ENCODE measurements at regions not wholly inside any gene's neighbourhood (a gene's known extent, or its start where the extent isn't known, plus 50 kb on each side); places are given as distances from the start of the nearest gene placed in this dataset.

GRCh38 chr15:31472636-31473384, 146.2 kb downstream of the KLF13 start:
- H3K27me3 ChIP-seq: no peaks in the 10 kb centered on the region
- H3K4me1 ChIP-seq: peaks cover 0 to 14% (median 4%) of the 10 kb centered on the region in 4 donors
- peak; percentile 63 for DNase-seq
- 24 to 25% methylated on average over 6 to 8 of the region's 8 CpGs for WGBS, 2 donors (ENCODE audit: low coverage in 1 of 2)
- H3K9me3 ChIP-seq: no peaks in the 10 kb centered on the region
- H3K36me3 ChIP-seq: no peaks in the 10 kb centered on the region
- in situ Hi-C loops (cut with MboI; ENCODE audit: low pct_ligation_motif_present in 1 of 4, low pct_unique_long_range_greater_than_20kb in 1 of 4, low sequenced_read_pairs in 3 of 4): no loop called here
- H3K4me3 ChIP-seq: no peak overlapping the region
- H3K27ac ChIP-seq: peak overlapping the region; percentile 16 to 50 (median 43)
- intact Hi-C loops (cut with DNase I; ENCODE audit: low total_unique reads): no loop called here
- TF ChIP-seq EP300 (IDR thresholded peaks at IDR 0.05; ENCODE audit: low read depth) (no peak), POLR2A (IDR thresholded peaks at IDR 0.05) (no peak), CTCF (IDR thresholded peaks at IDR 0.05) (no peak), POLR2AphosphoS5 (IDR thresholded peaks at IDR 0.05) (no peak)

- Histone ChIP-seq H3K4me3 (no peak overlapping the region), H3K27ac (peak overlapping the region; percentile 16 to 50 (median 43)), H3K36me3 (no peaks in the 10 kb centered on the region), H3K9me3 (no peaks in the 10 kb centered on the region), H3K27me3 (no peaks in the 10 kb centered on the region), H3K4me1 (peaks cover 0 to 14% (median 4%) of the 10 kb centered on the region in 4 donors)
- DNase-seq: no peak
- WGBS, 2 donors (ENCODE audit: low coverage in 1 of 2): 66 to 75% methylated on average over 1 to 6 of the region's 6 CpGs
- intact Hi-C loops (cut with DNase I; ENCODE audit: low total_unique reads) (no loop called here), in situ Hi-C loops (cut with MboI; ENCODE audit: low pct_ligation_motif_present in 1 of 4, low pct_unique_long_range_greater_than_20kb in 1 of 4, low sequenced_read_pairs in 3 of 4) (no loop called here)
- TF ChIP-seq EP300 (IDR thresholded peaks at IDR 0.05; ENCODE audit: low read depth) (no peak), POLR2AphosphoS5 (IDR thresholded peaks at IDR 0.05) (no peak), CTCF (IDR thresholded peaks at IDR 0.05) (no peak), POLR2A (IDR thresholded peaks at IDR 0.05) (no peak)
Observed at GRCh38 chr15:31473385-31474058, 146.9 kb downstream of the KLF13 start.

GRCh38 chr15:31474059-31474868, 147.6 kb downstream of the KLF13 start:
- intact Hi-C loops (cut with DNase I; ENCODE audit: low total_unique reads): no loop called here
- DNase-seq: no peak

More at GRCh38 chr15:31474059-31474868, 147.6 kb downstream of the KLF13 start:
- in situ Hi-C loops (cut with MboI; ENCODE audit: low pct_ligation_motif_present in 1 of 4, low pct_unique_long_range_greater_than_20kb in 1 of 4, low sequenced_read_pairs in 3 of 4): no loop called here
- no peak for TF ChIP-seq POLR2AphosphoS5 (IDR thresholded peaks at IDR 0.05)
- no peak for TF ChIP-seq EP300 (IDR thresholded peaks at IDR 0.05; ENCODE audit: low read depth)
- TF ChIP-seq POLR2A (IDR thresholded peaks at IDR 0.05): no peak
- TF ChIP-seq CTCF (IDR thresholded peaks at IDR 0.05): no peak
- H3K27me3 ChIP-seq: no peaks in the 10 kb centered on the region
- 75 to 83% methylated on average over 6 to 10 of the region's 10 CpGs for WGBS, 2 donors (ENCODE audit: low coverage in 1 of 2)
- H3K27ac ChIP-seq: peak overlapping the region in 2 of 4 donors; percentile 14 to 49
- no peaks in the 10 kb centered on the region for H3K9me3 ChIP-seq
- H3K4me1 ChIP-seq: peaks cover 0 to 14% (median 4%) of the 10 kb centered on the region in 4 donors
- no peak overlapping the region for H3K4me3 ChIP-seq
- no peaks in the 10 kb centered on the region for H3K36me3 ChIP-seq

Data from transverse colon (tissue), 4 donors.